GM06990 (cell line): ENCODE measurements at regions not wholly inside any gene's neighbourhood (a gene's known extent, or its start where the extent isn't known, plus 50 kb on each side); places are given as distances from the start of the nearest gene placed in this dataset.

ENCODE experiments used
- DNase-seq: peaks from one replicate; pipeline ENCODE4 v3.0.0-alpha.2; 2011; ENCODE audit not compliant: insufficient read length; ENCODE audit errors: extremely low read depth
- H3K27me3 ChIP-seq: replicated peaks from 2 replicates; pipeline ENCODE4 v1.6.0; 2011; ENCODE audit warnings: low read length; ENCODE audit not compliant: control insufficient read depth, insufficient read depth
- H3K36me3 ChIP-seq: 2 replicates; pipeline ENCODE4 v1.5.1; 2011; ENCODE audit warnings: low read length; ENCODE audit not compliant: control insufficient read depth, insufficient read depth
- H3K4me3 ChIP-seq: replicated peaks from 2 replicates; pipeline ENCODE4 v1.5.1; 2011; ENCODE audit warnings: low read depth, mild to moderate bottlenecking, control low read depth, low read length
- TF ChIP-seq, protein P1 (sequence below): IDR thresholded peaks from 2 replicates; pipeline ENCODE4 v1.5.1; 2011; ENCODE audit warnings: low read length, control low read depth, mild to moderate bottlenecking, inconsistent platforms; ENCODE audit not compliant: insufficient read depth, poor library complexity, severe bottlenecking

GRCh38 chr6:113487489-113488058 is 369.6 kb upstream of the MARCKS start:
- Histone ChIP-seq H3K27me3 (no peaks in the 10 kb centered on the region), H3K36me3 (no peaks in the 10 kb centered on the region), H3K4me3 (no peak overlapping the region)
- no peak for DNase-seq
- TF ChIP-seq, protein P1, sequence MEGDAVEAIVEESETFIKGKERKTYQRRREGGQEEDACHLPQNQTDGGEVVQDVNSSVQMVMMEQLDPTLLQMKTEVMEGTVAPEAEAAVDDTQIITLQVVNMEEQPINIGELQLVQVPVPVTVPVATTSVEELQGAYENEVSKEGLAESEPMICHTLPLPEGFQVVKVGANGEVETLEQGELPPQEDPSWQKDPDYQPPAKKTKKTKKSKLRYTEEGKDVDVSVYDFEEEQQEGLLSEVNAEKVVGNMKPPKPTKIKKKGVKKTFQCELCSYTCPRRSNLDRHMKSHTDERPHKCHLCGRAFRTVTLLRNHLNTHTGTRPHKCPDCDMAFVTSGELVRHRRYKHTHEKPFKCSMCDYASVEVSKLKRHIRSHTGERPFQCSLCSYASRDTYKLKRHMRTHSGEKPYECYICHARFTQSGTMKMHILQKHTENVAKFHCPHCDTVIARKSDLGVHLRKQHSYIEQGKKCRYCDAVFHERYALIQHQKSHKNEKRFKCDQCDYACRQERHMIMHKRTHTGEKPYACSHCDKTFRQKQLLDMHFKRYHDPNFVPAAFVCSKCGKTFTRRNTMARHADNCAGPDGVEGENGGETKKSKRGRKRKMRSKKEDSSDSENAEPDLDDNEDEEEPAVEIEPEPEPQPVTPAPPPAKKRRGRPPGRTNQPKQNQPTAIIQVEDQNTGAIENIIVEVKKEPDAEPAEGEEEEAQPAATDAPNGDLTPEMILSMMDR: no peak

DNA sequence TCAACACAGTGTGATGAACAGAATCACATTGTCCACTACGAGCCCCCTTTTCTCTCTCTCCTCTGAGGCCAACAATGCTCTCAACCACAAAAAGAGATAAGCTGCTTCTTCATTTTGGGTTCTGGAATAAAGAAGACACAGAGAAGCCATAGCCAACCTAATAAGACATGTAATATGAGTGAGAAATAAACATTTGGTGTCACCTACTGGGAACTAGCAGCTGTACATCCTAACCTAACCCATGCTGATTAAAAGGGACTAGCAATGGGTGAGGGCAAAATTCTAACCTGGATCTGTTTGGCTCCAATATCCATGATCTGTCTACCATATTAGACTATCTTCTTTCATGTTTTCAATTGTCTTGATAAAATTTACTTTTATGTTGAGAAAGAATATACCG is 369.1 kb upstream of the MARCKS start:
- Histone ChIP-seq H3K36me3 (no peaks in the 10 kb centered on the region), H3K27me3 (no peaks in the 10 kb centered on the region), H3K4me3 (no peak overlapping the region)
- TF ChIP-seq, protein P1: no peak
- DNase-seq: no peak

DNA sequence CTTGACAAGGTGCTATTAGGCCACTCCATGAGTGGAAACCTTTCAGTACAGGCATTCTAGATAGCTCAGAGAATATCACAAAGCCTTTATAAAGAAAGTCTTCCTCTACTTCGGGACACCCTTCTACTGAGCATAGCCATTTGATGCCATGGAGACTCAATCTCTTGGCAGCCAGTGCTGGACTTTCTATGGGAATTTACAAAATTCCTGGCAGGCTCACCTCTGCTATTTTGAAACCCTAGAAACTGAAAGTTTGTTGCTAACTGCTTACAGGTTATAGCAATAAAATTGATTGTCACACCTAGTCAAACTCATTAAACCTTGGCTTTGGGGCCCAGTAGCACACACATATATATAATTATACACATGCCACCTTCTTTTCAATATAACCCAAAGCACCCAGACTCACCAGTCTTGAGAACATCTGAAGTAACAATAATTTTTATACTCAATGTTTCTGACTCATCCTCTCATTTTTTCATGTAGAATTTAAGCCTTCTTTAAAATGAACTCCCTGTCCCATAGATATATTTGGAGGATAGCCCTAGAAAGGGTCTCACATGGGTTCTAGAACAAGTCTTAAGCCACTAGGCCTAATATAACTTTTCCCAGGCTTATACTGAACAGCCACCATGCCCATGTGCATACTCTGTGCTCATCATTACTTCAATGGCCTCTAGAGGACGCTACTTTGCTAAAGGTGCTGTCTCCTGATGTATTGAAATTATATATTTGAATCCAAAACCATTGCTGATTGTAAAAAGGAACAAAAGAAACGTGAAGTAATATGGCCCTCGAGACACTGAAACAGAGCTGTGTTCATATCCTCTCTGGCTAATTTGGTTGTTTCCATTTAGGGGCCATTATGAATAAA is 368.1 kb upstream of the MARCKS start:
- TF ChIP-seq, protein P1: peak; percentile 19
- no peaks in the 10 kb centered on the region for H3K27me3 ChIP-seq
- no peak for DNase-seq

GRCh38 chr6:113489952-113490746 is 367.0 kb upstream of the MARCKS start:
- no peak overlapping the region for H3K4me3 ChIP-seq
- TF ChIP-seq, protein P1: no peak
- H3K36me3 ChIP-seq: no peaks in the 10 kb centered on the region
- DNase-seq: no peak
- H3K27me3 ChIP-seq: no peaks in the 10 kb centered on the region

More for the DNA sequence above, 368.1 kb upstream of the MARCKS start:
- Histone ChIP-seq H3K36me3 (no peaks in the 10 kb centered on the region), H3K4me3 (no peak overlapping the region)

DNA sequence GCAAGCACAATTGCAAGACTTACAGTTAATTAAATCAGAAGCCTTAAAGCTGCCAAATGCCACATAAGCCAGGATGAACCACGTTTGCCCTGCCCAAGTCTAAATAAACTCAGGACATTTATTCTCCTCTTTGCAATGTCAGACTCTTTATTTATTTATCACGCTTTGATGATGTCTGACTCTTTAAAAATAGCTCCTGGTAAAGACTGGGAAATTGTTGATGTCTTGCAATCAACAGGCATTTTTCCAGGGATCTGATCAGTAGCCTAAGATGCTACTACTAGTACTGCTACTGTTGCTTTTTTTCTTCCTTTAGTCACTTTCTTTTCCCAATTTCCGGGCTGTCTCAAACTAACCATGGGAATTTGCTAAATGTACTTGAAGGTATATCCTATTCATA is 365.8 kb upstream of the MARCKS start:
- TF ChIP-seq, protein P1: no peak
- no peaks in the 10 kb centered on the region for H3K36me3 ChIP-seq
- DNase-seq: no peak
- no peaks in the 10 kb centered on the region for H3K27me3 ChIP-seq
- no peak overlapping the region for H3K4me3 ChIP-seq
